Activated T-helper 2 cell treated with anti-CD3 and anti-CD28 coated beads, Interferon-gamma antibody, Interleukin-2, Interleukin-4, amounts not matched to agents 10 μg/mL and 5 μg/mL and 100 μg/mL, durations not matched to agents 14 hours and 24 hours and 36 hours (primary cell): ENCODE measurements at regions not wholly inside any gene's neighbourhood (a gene's known extent, or its start where the extent isn't known, plus 50 kb on each side); places are given as distances from the start of the nearest gene placed in this dataset.

Experiments
- DNase-seq: peaks from one replicate; pipeline ENCODE4 v3.0.0; 2021; ENCODE audit warnings: low spot score
- H3K27ac Mint-ChIP-seq: one replicate; pipeline ENCODE4 v1.8.0; 2021; ENCODE audit warnings: mixed read lengths
- H3K27me3 Mint-ChIP-seq: one replicate; pipeline ENCODE4 v1.8.0; 2021; ENCODE audit warnings: low read depth, mixed read lengths
- H3K36me3 Mint-ChIP-seq: one replicate; pipeline ENCODE4 v1.8.0; 2021; ENCODE audit warnings: low read depth, mixed read lengths
- H3K4me1 Mint-ChIP-seq: one replicate; pipeline ENCODE4 v1.8.0; 2021; ENCODE audit warnings: low read depth, mixed read lengths
- H3K4me3 Mint-ChIP-seq: one replicate; pipeline ENCODE4 v1.8.0; 2021; ENCODE audit warnings: low read depth, mild to moderate bottlenecking, moderate library complexity, mixed read lengths
- H3K9me3 Mint-ChIP-seq: one replicate; pipeline ENCODE4 v1.8.0; 2021; ENCODE audit warnings: mixed read lengths
- intact Hi-C: fragments of 100-400 bp; cut with micrococcal nuclease; formaldehyde crosslinking; loops from one replicate; pipeline ENCODE4 v1.15.1; 2023

DNA sequence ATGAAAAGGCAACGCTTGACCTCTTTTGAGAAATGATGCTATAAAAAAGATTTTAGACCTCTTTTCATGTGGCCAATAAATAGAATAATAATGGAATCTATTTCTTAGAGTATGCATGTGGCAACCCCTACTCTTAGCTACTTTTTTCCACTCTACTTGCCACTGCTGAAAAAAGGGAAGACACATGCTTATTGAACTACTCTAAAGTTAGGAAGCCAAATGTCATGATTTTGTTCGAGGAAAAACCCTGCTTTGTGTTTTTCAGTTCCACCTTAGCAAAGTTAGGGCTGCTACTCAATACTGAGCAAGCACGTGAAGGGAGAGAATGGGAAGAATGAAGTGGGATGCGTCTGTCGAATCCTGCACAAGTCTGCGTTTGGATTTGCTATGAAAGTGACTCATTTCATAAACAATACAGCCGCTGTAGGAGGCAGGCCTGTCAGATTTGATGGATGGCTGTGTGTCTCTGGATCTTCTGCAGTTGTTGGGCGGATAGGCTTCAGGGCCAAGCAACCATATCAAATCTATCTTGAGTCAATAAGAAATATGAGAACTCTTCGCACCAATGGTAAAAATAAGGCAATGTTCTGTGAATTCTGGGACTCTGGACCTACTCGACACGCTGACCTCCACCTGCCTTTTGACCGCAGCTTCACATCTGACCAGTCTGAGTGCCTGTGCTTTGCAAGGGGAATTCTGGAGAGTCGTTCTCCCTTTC, 333.6 kb downstream of the PIK3R1 start:
- Mint-ChIP-seq H3K27me3 (no peaks in the 10 kb centered on the region), H3K27ac (no peak overlapping the region), H3K9me3 (no peaks in the 10 kb centered on the region), H3K4me3 (no peak overlapping the region), H3K36me3 (no peaks in the 10 kb centered on the region), H3K4me1 (no peaks in the 10 kb centered on the region)
- no peak for DNase-seq
- intact Hi-C loops: no loop called here

DNA sequence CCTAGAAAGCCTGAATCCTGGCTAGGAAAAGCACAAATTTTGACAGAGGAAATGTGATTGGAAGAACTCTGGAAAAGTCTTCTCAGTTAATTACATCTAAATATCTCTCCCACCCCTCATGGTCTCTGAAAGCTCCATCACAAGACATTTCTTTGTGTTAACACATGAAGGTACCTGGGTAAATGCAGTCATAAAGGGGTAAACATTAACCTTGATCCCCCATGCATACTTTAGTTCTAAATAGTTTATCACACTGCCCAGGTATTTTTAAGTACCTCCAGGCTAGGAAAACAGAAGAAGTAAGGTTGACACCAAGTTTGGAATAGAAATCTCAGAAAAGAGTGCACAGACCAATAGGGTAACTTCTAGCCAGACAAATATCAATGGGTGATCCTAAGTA, 334.5 kb downstream of the PIK3R1 start:
- H3K27ac Mint-ChIP-seq: no peak overlapping the region

DNA sequence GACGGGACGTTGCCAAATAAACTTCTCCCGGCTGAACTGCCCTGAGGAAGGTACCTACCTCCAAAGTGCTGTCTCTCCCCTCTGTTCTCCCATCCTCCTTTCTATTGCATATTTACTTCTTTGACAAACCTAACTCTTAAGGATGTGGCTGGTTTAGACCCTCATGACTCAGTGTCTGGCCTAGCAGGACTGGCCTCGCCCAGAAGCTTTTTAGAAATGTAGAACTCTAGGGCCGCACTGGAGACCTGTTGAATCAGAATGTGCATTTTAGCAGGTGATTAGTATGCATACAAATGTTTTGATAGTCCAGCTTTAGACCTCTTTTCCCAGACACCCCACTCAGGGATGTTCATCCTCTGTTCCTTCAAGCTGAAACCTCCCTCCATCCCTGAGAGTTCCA, 335.9 kb downstream of the PIK3R1 start:
- Mint-ChIP-seq H3K4me3 (no peak overlapping the region), H3K9me3 (no peaks in the 10 kb centered on the region), H3K36me3 (no peaks in the 10 kb centered on the region)

More for the DNA sequence above, 334.5 kb downstream of the PIK3R1 start:
- Mint-ChIP-seq H3K9me3 (no peaks in the 10 kb centered on the region), H3K27me3 (no peaks in the 10 kb centered on the region), H3K4me1 (no peaks in the 10 kb centered on the region), H3K4me3 (no peak overlapping the region), H3K36me3 (no peaks in the 10 kb centered on the region)
- DNase-seq: no peak
- intact Hi-C loops: no loop called here

DNA sequence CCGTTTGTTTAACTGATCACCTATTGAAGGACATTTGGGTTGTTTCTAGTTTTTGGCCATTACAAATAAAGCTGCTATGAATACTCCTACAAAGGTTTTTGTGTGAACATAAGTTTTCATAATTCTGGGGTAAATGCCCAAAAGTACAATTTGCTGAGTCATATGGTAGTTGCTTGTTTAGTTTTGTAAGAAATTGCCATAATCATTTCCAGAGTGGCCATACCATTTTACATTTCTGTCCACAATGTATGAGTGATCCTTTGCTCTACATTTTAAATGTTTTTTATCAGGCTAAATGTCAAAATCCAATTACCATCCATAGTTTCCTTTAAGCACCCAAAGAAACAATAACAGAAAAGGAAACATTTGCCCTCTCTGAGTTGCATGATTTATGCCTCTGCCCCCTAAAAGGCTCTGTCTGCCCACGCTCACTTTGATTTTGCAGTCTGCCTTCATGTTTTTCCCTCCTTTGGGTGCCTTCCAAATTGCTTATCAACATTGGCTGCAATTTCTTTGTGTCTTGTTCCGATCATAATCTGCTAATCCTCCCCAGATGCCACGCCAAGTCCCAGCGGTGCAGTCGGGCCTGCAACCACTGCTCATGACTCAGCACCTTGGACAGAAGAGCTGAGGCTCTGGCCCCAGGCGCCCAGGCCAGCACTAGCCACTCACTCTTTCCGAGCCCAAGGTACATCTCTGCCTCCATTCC, 339.2 kb downstream of the PIK3R1 start:
- DNase-seq: no peak
- Mint-ChIP-seq H3K9me3 (no peaks in the 10 kb centered on the region), H3K27me3 (no peaks in the 10 kb centered on the region), H3K27ac (no peak overlapping the region), H3K36me3 (no peaks in the 10 kb centered on the region), H3K4me3 (no peak overlapping the region), H3K4me1 (no peaks in the 10 kb centered on the region)
- intact Hi-C loops: no loop called here

More for the DNA sequence above, 335.9 kb downstream of the PIK3R1 start:
- Mint-ChIP-seq H3K4me1 (no peaks in the 10 kb centered on the region), H3K27me3 (no peaks in the 10 kb centered on the region), H3K27ac (no peak overlapping the region)
- DNase-seq: no peak
- intact Hi-C loops: no loop called here

DNA sequence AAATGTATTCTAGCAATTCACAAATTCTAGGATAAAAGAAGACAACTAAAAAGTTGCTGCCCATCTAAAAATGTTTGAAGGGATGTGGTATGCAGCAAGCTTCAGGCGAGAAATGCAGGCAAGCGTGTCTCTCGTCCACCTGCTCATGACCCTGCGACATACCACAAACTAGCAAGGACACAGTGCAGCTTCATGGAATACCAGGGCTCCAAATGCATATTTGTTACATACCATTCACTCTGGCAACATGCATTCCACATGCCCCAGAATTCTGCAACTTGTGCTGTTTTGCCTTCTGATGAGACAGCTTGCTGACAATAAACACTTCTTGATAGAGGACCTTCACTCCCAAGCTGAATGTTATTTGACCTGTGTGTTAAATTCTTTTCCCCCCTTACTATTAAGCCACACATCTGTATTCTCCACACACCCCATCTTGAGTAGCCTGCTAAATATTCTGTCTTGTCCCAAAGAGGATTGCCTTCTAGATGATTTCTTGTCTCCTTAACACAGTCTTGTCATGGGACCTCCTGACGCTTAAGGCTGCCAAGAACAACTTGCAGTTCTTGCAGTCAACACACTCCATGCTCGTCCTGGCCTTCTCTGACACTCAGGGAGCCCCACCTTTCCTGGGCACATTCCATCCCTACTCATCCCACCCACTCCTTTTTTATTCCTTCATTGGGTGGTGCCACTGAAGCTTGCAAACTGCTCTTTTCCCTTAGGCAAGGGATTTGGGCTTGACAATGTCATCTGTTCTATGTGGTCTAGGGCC, 340.5 kb downstream of the PIK3R1 start:
- intact Hi-C loops: no loop called here
- Mint-ChIP-seq H3K4me3 (no peak overlapping the region), H3K4me1 (no peaks in the 10 kb centered on the region), H3K27ac (no peak overlapping the region), H3K36me3 (no peaks in the 10 kb centered on the region), H3K27me3 (no peaks in the 10 kb centered on the region), H3K9me3 (no peaks in the 10 kb centered on the region)
- DNase-seq: no peak

DNA sequence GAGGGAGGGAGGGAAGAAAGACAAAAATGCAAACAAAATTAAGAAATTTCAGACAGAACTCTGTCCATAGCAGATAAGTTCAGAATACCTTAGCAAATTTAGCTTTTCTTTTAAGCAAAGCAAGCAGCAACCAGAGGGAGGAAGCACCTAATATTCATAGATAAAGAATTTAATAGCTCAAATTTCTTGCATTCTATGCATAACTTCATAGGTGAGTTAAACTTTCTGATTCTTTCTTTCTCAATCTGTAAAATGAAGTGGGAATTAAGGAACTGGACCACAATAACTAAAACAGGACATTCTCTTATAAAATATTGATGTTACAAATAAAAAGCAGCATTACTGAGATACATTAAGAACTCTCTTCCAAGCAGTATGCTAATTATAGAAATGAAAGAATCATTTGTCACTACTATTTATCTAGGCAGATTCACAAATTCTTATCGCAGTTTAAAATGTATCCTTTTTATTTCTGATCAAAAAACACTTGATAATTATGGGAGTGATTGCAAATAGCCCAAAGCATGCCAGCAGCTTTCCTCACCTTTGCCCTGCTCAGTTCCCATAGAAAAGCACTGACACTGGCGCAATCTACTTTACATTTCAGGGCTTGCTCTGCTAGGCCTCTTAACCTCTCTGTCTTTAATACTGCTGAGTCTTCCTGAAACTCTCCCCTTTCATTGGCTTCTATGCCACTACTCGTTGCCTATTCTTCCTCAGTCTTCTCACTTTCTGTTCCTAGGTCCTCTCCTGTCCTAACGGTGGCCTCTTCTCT, 341.8 kb downstream of the PIK3R1 start:
- DNase-seq: no peak
- Mint-ChIP-seq H3K36me3 (no peaks in the 10 kb centered on the region), H3K27me3 (no peaks in the 10 kb centered on the region), H3K4me1 (no peaks in the 10 kb centered on the region), H3K4me3 (no peak overlapping the region), H3K27ac (no peak overlapping the region), H3K9me3 (no peaks in the 10 kb centered on the region)
- intact Hi-C loops: no loop called here

DNA sequence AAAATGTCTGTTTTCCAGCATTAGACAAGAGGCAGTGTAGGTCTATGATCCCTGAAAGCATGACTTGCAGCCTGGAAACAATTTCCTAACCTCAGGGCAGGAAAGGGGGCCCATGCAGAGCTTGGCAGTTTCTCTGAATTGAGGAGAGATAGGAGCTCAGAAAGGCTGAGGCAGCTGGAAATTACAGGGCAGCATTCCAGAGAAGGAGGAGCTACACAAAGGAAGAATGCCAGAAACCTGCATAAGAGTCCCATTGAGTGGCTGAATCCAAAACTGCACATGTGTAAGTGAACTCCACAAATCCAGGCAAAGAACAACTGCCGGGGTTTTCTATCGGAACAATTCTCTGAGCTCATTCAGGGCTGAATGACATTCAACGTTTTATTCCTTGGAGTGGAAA, 346.8 kb downstream of the PIK3R1 start:
- no peaks in the 10 kb centered on the region for H3K27me3 Mint-ChIP-seq
- H3K36me3 Mint-ChIP-seq: no peaks in the 10 kb centered on the region
- DNase-seq: no peak
- peaks cover 7% of the 10 kb centered on the region for H3K9me3 Mint-ChIP-seq
- intact Hi-C loops: no loop called here
- no peak overlapping the region for H3K4me3 Mint-ChIP-seq
- no peak overlapping the region for H3K27ac Mint-ChIP-seq
- H3K4me1 Mint-ChIP-seq: no peaks in the 10 kb centered on the region

DNA sequence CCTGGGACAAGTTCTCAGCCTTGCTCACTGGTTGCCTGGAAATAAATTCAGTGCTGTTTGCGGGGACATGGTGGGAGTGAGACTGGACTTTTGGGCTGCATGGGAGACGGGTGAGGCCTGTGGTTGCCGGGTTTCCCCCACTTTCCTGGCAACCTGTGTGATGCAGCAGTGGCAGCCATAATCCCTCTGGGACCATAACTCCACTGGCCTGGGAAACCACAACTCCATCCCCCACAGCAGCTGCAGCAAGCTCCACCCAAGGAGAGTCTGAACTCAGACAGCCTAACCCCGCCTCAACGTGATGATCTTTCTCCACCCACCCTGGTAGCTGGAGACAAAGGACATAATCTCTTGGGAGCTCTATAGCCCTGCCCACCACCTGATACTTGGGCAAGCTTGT, 349.9 kb downstream of the PIK3R1 start:
- peaks cover 7% of the 10 kb centered on the region for H3K9me3 Mint-ChIP-seq
- H3K4me1 Mint-ChIP-seq: no peaks in the 10 kb centered on the region
- no peaks in the 10 kb centered on the region for H3K36me3 Mint-ChIP-seq
- no peak overlapping the region for H3K27ac Mint-ChIP-seq
- no peaks in the 10 kb centered on the region for H3K27me3 Mint-ChIP-seq
- H3K4me3 Mint-ChIP-seq: no peak overlapping the region
- intact Hi-C loops: no loop called here
- DNase-seq: no peak

DNA sequence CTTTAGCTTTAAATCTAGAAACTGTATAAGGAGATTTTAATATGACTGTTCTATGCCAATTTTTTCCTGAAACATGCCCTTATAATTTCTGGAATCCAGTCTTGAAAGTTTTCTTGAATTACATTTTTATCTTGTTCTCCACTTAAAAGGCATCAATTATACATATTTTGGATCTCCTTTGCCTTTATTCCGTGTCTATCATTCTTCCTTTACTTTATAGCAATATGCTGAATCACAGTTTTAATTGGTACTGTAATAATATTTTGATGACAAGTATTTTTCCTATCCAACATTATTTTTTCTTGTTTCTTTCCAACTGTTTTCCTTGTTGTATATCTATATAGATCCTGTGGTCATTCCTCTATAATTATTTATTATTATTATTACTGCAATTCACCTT, 361.2 kb downstream of the PIK3R1 start:
- peaks cover 16% of the 10 kb centered on the region for H3K9me3 Mint-ChIP-seq
- no peaks in the 10 kb centered on the region for H3K4me1 Mint-ChIP-seq
- DNase-seq: no peak
- no peak overlapping the region for H3K4me3 Mint-ChIP-seq
- H3K27me3 Mint-ChIP-seq: peaks cover 9% of the 10 kb centered on the region
- H3K36me3 Mint-ChIP-seq: no peaks in the 10 kb centered on the region
- intact Hi-C loops: no loop called here
- H3K27ac Mint-ChIP-seq: no peak overlapping the region

DNA sequence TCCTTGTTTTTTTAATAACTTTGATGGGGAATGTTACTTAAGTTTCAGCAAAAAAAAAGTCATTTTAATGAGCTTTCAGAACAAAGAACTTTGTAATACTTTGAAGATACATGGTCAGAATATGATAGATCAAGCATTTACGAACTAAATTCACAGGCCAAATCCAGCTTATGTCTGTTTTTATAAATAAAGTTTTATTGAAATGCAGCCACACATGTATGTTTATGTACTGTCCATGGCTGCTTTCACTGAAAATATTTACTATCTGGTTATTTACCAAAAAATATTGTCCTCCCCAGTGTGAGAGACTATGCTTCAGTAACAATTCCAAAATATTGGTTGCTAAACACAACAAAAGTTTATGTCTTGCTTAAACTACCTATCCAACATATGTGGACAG, 366.7 kb downstream of the PIK3R1 start:
- H3K4me3 Mint-ChIP-seq: no peak overlapping the region
- H3K27me3 Mint-ChIP-seq: peaks cover 2% of the 10 kb centered on the region
- no peaks in the 10 kb centered on the region for H3K4me1 Mint-ChIP-seq
- H3K9me3 Mint-ChIP-seq: peaks cover 8% of the 10 kb centered on the region
- DNase-seq: no peak
- no peaks in the 10 kb centered on the region for H3K36me3 Mint-ChIP-seq
- H3K27ac Mint-ChIP-seq: no peak overlapping the region
- intact Hi-C loops: no loop called here

DNA sequence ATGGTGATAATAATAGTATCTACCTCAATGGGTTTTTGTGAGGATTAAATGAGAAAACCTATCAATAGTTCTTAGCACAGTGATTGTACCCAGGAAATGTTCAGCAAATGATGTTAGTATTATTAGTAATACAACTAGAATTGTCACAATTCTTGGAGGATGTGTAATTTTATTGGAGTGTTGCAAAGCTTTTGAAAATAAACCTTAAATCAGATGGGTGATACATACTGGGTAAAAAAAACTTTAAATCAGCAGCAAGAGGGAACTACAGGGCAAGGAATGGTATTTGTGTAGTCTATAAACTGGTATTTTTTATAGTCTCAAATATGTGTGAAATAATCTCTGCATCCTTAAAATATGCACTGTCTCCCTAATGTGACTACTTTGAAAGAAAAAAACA, 371.6 kb downstream of the PIK3R1 start:
- Mint-ChIP-seq H3K36me3 (no peaks in the 10 kb centered on the region), H3K9me3 (no peaks in the 10 kb centered on the region), H3K4me1 (no peaks in the 10 kb centered on the region), H3K27ac (no peak overlapping the region), H3K27me3 (peaks cover 2% of the 10 kb centered on the region), H3K4me3 (no peak overlapping the region)
- DNase-seq: no peak
- intact Hi-C loops: no loop called here

DNA sequence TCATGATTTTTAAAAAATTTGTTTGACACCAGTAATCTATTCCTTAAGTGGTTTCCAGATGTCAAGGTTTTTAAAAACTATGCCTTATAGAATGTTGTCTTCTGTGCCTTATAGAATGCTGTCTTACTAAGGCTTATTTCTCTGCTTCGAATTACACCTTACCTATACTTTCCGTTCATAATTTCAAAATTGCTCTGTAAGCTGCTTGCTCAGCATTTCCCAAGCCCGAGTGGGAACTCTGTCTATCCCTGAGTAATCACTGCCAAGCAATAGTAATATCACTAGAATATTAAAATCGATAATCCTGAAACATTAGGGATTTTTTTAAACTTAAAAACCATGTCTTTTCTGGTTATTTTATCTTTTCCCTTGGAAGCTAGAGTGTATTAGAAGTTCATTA, 376.3 kb downstream of the PIK3R1 start:
- Mint-ChIP-seq H3K4me1 (no peaks in the 10 kb centered on the region), H3K27ac (no peak overlapping the region), H3K9me3 (no peaks in the 10 kb centered on the region), H3K27me3 (no peaks in the 10 kb centered on the region), H3K36me3 (no peaks in the 10 kb centered on the region), H3K4me3 (no peak overlapping the region)
- intact Hi-C loops: no loop called here
- DNase-seq: no peak
